AG09309 (cell line): ENCODE measurements at regions not wholly inside any gene's neighbourhood (a gene's known extent, or its start where the extent isn't known, plus 50 kb on each side); places are given as distances from the start of the nearest gene placed in this dataset.
"Not testable (repeated sequence)": the region's sequence is repeated elsewhere in the genome, so short reads cannot be mapped to it uniquely, and the experiment has no call there.

Experiments
- DNase-seq: peaks from one replicate; pipeline ENCODE4 v3.0.0-alpha.2; 2010; ENCODE audit warnings: low read depth
- H3K4me3 ChIP-seq: 2 replicates; pipeline ENCODE4 v1.5.1; 2011; ENCODE audit warnings: mild to moderate bottlenecking, low read depth, low read length, moderate library complexity; ENCODE audit not compliant: control insufficient read depth
- CTCF ChIP-seq: IDR thresholded peaks from 2 replicates; pipeline ENCODE4 v1.5.1; 2011; ENCODE audit warnings: mild to moderate bottlenecking, low read depth, low read length, inconsistent platforms; ENCODE audit not compliant: insufficient read depth, control insufficient read depth; ENCODE audit errors: missing control alignments

GRCh38 chr13:109406376-109406992 is 379.9 kb downstream of the IRS2 start:
- no peak for TF ChIP-seq CTCF
- DNase-seq: no peak
- no peak overlapping the region for H3K4me3 ChIP-seq

- TF ChIP-seq CTCF: no peak
- no peak for DNase-seq
- H3K4me3 ChIP-seq: no peak overlapping the region
Observed at GRCh38 chr13:109403012-109403421, 383.4 kb downstream of the IRS2 start.

GRCh38 chr13:109401891-109402290 is 384.5 kb downstream of the IRS2 start:
- no peak for DNase-seq
- TF ChIP-seq CTCF: no peak
- H3K4me3 ChIP-seq: no peak overlapping the region

DNA sequence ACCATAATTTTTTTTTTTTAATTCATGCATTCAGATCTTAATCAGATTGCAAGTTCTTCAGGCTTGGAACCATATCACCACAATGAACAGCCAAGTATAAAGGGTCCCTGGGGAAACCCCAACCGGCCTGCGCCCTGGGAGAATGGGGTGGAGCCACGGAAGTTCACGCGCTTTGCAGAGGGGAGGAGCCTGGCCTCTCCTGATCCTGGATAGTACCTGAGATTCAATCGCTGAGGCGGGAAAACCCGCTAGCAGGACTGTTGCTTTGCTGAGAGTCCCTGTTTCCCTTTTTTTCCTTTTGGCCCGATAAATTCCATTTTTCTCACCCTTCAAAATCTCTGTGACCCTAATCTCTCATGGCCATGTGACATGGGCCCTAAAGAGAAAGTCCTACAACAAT is 385.1 kb downstream of the IRS2 start:
- H3K4me3 ChIP-seq: no peak overlapping the region
- no peak for DNase-seq
- no peak for TF ChIP-seq CTCF

- no peak for DNase-seq
- TF ChIP-seq CTCF: no peak
- H3K4me3 ChIP-seq: no peak overlapping the region
Observed at GRCh38 chr13:109400624-109401257, 385.6 kb downstream of the IRS2 start.

DNA sequence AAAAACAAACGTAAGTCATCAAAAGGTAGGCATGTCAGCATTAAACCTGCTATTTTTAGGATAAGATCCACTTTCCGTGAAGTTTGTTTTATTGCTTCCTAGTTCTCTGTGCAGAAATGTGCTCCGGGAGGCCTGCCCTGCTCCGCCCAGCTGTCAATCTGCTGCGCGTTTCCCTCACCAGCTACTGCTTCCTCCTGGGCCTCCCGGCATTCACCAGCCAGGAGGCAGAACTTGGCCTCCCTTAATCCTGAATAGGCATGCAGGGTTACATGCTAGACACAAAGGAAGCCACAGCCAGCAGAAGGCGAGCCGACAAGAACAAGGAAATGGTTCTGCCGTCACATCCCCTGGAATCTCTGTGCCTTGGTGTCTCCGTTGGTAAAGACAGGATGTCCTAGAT is 386.2 kb downstream of the IRS2 start:
- TF ChIP-seq CTCF: no peak
- no peak overlapping the region for H3K4me3 ChIP-seq
- DNase-seq: no peak

DNA sequence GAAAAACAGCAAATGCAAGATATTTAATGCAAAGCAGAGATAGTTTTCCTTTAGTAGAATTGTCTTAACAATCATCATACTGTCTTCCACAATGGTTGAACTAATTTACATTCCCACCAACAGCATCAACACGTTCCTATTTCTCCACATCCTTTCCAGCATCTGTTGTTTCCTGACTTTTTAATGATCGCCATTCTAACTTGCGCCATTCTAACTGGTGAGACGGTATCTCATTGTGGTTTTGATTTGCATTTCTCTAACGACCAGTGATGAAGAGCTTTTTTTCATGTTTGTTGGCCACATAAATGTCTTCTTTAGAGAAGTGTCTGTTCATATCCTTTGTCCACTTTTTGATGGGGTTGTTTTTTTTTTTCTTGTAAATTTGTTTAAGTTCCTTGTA is 388.3 kb downstream of the IRS2 start:
- not testable (repeated sequence) for H3K4me3 ChIP-seq, DNase-seq
